ENCODE measurements at regions not wholly inside any gene's neighbourhood (a gene's known extent, or its start where the extent isn't known, plus 50 kb on each side); places are given as distances from the start of the nearest gene placed in this dataset.

DNA sequence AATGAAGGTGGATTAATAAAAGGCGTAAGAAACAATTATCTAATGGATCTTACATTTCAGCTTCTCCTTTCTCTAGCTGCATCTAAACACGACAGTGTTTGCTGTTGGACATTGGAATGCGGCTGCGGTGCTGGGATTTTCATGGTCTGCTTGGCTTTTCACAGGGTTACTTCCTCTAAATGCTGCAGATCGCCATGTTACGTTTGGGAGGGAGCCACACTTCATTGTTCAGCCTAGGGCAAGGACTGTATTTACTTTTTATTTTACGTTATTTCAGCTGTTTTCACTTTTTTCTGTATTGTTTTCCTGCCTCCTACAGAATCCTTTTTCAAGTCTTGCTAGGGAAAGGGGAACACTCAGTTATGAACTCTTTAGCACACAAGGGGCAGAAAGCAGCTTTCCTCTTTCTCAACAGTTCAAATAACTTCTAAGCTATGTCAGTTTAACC, 97.9 kb upstream of the MTHFD1L start:
- H3K9me3 ChIP-seq = no peaks in the 10 kb centered on the region
- H3K36me3 ChIP-seq = no peaks in the 10 kb centered on the region
- intact Hi-C loops (cut with DNase I) = no loop called here
- no peaks in the 10 kb centered on the region for H3K27me3 ChIP-seq
- no peak for DNase-seq (ENCODE audit: low spot score in 2 of 2)
- peak overlapping the region; percentile 9 to 46 for H3K4me3 ChIP-seq
- no peaks in the 10 kb centered on the region for H3K4me1 ChIP-seq
- peak overlapping the region; percentile 54 to 60 for H3K27ac ChIP-seq
- no peak for TF ChIP-seq CTCF (IDR thresholded peaks at IDR 0.05)

- no peak for DNase-seq (ENCODE audit: low spot score in 2 of 2)
- no peaks in the 10 kb centered on the region for H3K27me3 ChIP-seq
- H3K4me3 ChIP-seq = no peak overlapping the region
- no peaks in the 10 kb centered on the region for H3K4me1 ChIP-seq
- no peak for TF ChIP-seq CTCF (IDR thresholded peaks at IDR 0.05)
- peaks cover 0 to 2% of the 10 kb centered on the region in 2 donors for H3K36me3 ChIP-seq
- H3K27ac ChIP-seq = no peak overlapping the region
- H3K9me3 ChIP-seq = peaks cover 0 to 12% of the 10 kb centered on the region in 2 donors
- intact Hi-C loops (cut with DNase I) = no loop called here
Observed at GRCh38 chr6:150770637-150771036, 94.9 kb upstream of the MTHFD1L start.

DNA sequence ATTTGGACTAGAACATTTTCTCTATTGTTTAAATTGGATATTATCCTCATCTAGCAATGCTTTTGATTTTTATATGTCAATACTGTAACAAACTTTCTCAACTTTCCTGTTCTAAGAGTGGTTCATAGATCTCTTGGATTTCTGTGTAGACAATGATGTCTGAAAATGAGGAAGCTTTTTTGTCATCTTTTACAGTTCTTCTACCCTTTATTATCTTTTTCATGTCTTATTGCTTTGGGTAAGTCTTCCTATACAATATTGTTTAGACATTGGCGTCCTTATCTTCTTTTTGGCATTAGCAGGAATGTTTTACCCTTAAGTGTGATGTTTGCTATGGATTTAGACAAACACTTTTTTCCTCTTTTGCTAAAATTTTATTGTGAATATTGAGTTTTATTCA, 91.5 kb upstream of the MTHFD1L start:
- peaks cover 2 to 3% of the 10 kb centered on the region in 2 donors for H3K36me3 ChIP-seq
- H3K4me3 ChIP-seq = no peak overlapping the region
- H3K27me3 ChIP-seq = no peaks in the 10 kb centered on the region
- no peak for DNase-seq (ENCODE audit: low spot score in 2 of 2)
- peaks cover 0 to 12% of the 10 kb centered on the region in 2 donors for H3K9me3 ChIP-seq
- TF ChIP-seq CTCF (IDR thresholded peaks at IDR 0.05) = no peak
- H3K4me1 ChIP-seq = no peaks in the 10 kb centered on the region
- intact Hi-C loops (cut with DNase I) = no loop called here
- no peak overlapping the region for H3K27ac ChIP-seq

- H3K27me3 ChIP-seq = no peaks in the 10 kb centered on the region
- H3K4me1 ChIP-seq = no peaks in the 10 kb centered on the region
- no peak for TF ChIP-seq CTCF (IDR thresholded peaks at IDR 0.05)
- intact Hi-C loops (cut with DNase I) = no loop called here
- H3K27ac ChIP-seq = no peak overlapping the region
- H3K9me3 ChIP-seq = peaks cover 0 to 12% of the 10 kb centered on the region in 2 donors
- peaks cover 2 to 3% of the 10 kb centered on the region in 2 donors for H3K36me3 ChIP-seq
- H3K4me3 ChIP-seq = no peak overlapping the region
- DNase-seq (ENCODE audit: low spot score in 2 of 2) = no peak
Observed at GRCh38 chr6:150775415-150776203, 89.9 kb upstream of the MTHFD1L start.

DNA sequence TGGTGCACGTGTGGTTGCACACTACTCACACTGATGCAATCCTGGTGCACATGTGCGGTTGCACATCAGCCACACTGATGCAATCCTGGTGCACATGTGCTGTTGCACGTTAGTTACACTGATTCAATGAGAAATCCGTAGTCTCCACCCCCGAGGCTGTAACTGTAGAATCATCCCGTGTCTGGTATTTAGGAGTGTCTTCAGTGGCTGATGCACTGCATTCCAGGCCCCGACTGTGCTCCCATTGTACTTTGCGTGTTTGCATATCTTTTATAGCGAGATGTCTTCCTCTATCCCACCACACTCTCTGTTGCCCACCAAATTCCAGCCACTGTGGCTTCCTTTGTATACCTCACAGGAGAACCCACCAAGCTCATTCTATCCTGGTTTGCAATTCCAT, 87.8 kb upstream of the MTHFD1L start:
- peaks cover 0 to 12% of the 10 kb centered on the region in 2 donors for H3K9me3 ChIP-seq
- TF ChIP-seq CTCF (IDR thresholded peaks at IDR 0.05) = no peak
- intact Hi-C loops (cut with DNase I) = no loop called here
- H3K36me3 ChIP-seq = peaks cover 2 to 3% of the 10 kb centered on the region in 2 donors
- no peaks in the 10 kb centered on the region for H3K4me1 ChIP-seq
- H3K27ac ChIP-seq = no peak overlapping the region
- no peak overlapping the region for H3K4me3 ChIP-seq
- no peak for DNase-seq (ENCODE audit: low spot score in 2 of 2)
- no peaks in the 10 kb centered on the region for H3K27me3 ChIP-seq

Data from ascending aorta (tissue), 2 donors.